Breast epithelium (tissue), 4 donors: ENCODE measurements at regions not wholly inside any gene's neighbourhood (a gene's known extent, or its start where the extent isn't known, plus 50 kb on each side); places are given as distances from the start of the nearest gene placed in this dataset.

ENCODE experiments used
- DNase-seq, 2 donors: peaks; one replicate each; pipeline ENCODE4 v3.0.0-alpha.2; 2019; ENCODE audit warnings: low spot score in 2 of 2
- H3K27ac ChIP-seq, 2 donors: fragments of 200-600 bp; sonication (generic) in 1 of 2; one replicate each; pipeline ENCODE4 v1.5.1; 2016 to 2019; ENCODE audit warnings: mild to moderate bottlenecking in 1 of 2
- H3K27me3 ChIP-seq, 2 donors: fragments of 200-600 bp; sonication (generic) in 1 of 2; one replicate each; pipeline versions ENCODE4 v1.5.1 to v1.6.0; 2017 to 2019; ENCODE audit warnings: control low read depth in 1 of 2, mild to moderate bottlenecking in 1 of 2
- H3K36me3 ChIP-seq: fragments of 200-600 bp; one replicate; pipeline ENCODE4 v1.5.1; 2019
- H3K4me1 ChIP-seq, 2 donors: fragments of 200-600 bp; sonication (generic); one replicate each; pipeline ENCODE4 v1.5.1; 2016 to 2019; ENCODE audit warnings: control low read depth in 1 of 2
- H3K4me3 ChIP-seq, 3 donors: fragments of 200-600 bp; sonication (generic); 1 replicate in 2 of 3; 2 replicates in 1 of 3; pipeline ENCODE4 v1.5.1; 2016 to 2019; ENCODE audit warnings: mild to moderate bottlenecking in 3 of 3, moderate library complexity in 2 of 3
- H3K9me3 ChIP-seq, 2 donors: fragments of 200-600 bp; sonication (generic) in 1 of 2; one replicate each; pipeline ENCODE4 v1.5.1; 2016 to 2019; ENCODE audit warnings: control low read depth in 1 of 2
- POLR2A ChIP-seq: fragments of 450-650 bp; IDR thresholded peaks from one replicate; pipeline ENCODE4 v1.6.1; 2016; ENCODE audit warnings: antibody characterized with exemption, mild to moderate bottlenecking, moderate library complexity
- POLR2AphosphoS5 ChIP-seq, 3 donors: sonication (generic); formaldehyde crosslinking; IDR thresholded peaks; one replicate each; pipeline ENCODE4 v1.6.1; 2017; ENCODE audit warnings: antibody characterized with exemption in 3 of 3
- intact Hi-C: fragments of 100-400 bp; cut with DNase I; formaldehyde crosslinking; loops from one replicate; pipeline ENCODE4 v1.15.1; 2023; ENCODE audit warnings: low total_unique reads
- TF ChIP-seq, protein P1 (sequence below), 3 donors: fragments of 450-650 bp; IDR thresholded peaks; one replicate each; pipeline ENCODE4 v1.5.1; 2016 to 2017; ENCODE audit warnings: antibody characterized with exemption in 3 of 3, mild to moderate bottlenecking in 3 of 3, moderate library complexity in 3 of 3

DNA sequence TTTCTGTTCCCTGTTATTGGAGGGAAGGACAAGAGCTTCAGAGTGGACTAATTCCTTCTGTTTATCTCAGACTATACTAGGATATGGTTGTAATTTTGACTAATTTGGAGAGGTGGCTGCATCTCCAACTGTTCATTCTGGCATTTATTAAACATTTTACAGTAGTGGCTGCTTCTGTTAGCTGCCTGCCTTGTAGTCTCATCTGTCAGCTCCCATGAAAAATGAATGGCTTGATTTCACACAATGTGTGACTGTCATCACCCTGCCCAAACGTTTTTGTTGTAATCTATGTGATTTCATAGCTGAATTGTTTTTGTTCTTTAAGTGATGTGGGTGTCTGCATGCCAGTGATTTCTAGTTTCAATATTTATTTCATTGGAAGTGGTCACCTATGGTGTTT is 459.4 kb upstream of the PTPRD start:
- Histone ChIP-seq H3K27me3 (no peaks in the 10 kb centered on the region), H3K4me1 (no peaks in the 10 kb centered on the region), H3K9me3 (no peaks in the 10 kb centered on the region), H3K36me3 (no peaks in the 10 kb centered on the region), H3K4me3 (no peak overlapping the region), H3K27ac (no peak overlapping the region)
- DNase-seq = no peak
- intact Hi-C loops = no loop called here
- TF ChIP-seq, protein P1, sequence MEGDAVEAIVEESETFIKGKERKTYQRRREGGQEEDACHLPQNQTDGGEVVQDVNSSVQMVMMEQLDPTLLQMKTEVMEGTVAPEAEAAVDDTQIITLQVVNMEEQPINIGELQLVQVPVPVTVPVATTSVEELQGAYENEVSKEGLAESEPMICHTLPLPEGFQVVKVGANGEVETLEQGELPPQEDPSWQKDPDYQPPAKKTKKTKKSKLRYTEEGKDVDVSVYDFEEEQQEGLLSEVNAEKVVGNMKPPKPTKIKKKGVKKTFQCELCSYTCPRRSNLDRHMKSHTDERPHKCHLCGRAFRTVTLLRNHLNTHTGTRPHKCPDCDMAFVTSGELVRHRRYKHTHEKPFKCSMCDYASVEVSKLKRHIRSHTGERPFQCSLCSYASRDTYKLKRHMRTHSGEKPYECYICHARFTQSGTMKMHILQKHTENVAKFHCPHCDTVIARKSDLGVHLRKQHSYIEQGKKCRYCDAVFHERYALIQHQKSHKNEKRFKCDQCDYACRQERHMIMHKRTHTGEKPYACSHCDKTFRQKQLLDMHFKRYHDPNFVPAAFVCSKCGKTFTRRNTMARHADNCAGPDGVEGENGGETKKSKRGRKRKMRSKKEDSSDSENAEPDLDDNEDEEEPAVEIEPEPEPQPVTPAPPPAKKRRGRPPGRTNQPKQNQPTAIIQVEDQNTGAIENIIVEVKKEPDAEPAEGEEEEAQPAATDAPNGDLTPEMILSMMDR (IDR thresholded peaks at IDR 0.05) = no peak
- no peak for TF ChIP-seq POLR2A
- TF ChIP-seq POLR2AphosphoS5 (IDR thresholded peaks at IDR 0.05) = no peak

DNA sequence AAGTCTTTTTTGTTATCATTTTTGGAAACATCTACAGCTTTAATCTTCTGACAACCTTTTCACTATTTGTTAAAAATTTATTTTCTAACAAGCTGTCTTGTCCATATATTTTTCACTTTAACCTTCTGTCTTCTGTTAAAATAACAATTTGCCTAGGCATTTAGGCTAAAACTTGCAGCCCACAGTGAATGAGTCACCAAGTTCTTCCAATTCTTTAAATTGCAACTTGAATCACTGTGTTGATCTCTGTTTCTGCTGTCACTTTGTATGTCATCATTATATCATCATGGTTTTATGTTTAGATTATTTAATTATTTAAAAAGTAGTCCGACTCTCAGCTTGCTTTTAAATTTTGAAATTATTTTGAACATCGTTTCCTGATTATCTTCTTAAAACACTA is 473.8 kb upstream of the PTPRD start:
- intact Hi-C loops = no loop called here
- TF ChIP-seq, protein P1 (IDR thresholded peaks at IDR 0.05) = no peak
- no peak for TF ChIP-seq POLR2AphosphoS5 (IDR thresholded peaks at IDR 0.05)
- no peak for TF ChIP-seq POLR2A

GRCh38 chr9:11088821-11089374 is 476.1 kb upstream of the PTPRD start:
- TF ChIP-seq POLR2AphosphoS5 (IDR thresholded peaks at IDR 0.05) = no peak
- TF ChIP-seq, protein P1 (IDR thresholded peaks at IDR 0.05) = no peak
- no peak for TF ChIP-seq POLR2A
- DNase-seq = no peak
- Histone ChIP-seq H3K36me3 (no peaks in the 10 kb centered on the region), H3K9me3 (no peaks in the 10 kb centered on the region), H3K27me3 (no peaks in the 10 kb centered on the region), H3K4me3 (no peak overlapping the region), H3K4me1 (no peaks in the 10 kb centered on the region), H3K27ac (no peak overlapping the region)
- intact Hi-C loops = no loop called here

More for the DNA sequence above, 473.8 kb upstream of the PTPRD start:
- no peak overlapping the region for H3K4me3 ChIP-seq
- no peaks in the 10 kb centered on the region for H3K4me1 ChIP-seq
- peaks cover 0 to 7% of the 10 kb centered on the region in 2 donors for H3K9me3 ChIP-seq
- no peak for DNase-seq
- no peak overlapping the region for H3K27ac ChIP-seq
- no peaks in the 10 kb centered on the region for H3K27me3 ChIP-seq
- no peaks in the 10 kb centered on the region for H3K36me3 ChIP-seq

DNA sequence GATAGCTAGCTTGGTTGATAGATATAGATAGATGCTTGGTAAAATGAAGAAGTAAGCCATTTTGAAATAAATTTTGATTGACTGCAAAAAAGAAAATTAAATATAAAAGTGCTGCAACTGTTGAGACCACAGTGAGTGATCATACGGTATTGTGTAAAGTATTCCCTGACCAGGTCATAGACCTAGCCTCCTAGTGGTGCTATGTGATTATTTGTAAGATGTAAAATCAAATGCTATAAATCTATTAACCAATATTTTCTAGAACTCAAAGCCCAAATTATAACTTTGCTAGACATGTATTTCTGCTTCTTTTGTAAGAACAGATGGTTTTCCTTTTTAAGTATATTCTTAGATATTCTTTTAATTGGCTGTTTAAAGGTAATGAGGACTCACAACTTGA is 480.2 kb upstream of the PTPRD start:
- Histone ChIP-seq H3K4me3 (no peak overlapping the region), H3K4me1 (no peaks in the 10 kb centered on the region), H3K27ac (no peak overlapping the region), H3K9me3 (no peaks in the 10 kb centered on the region), H3K27me3 (no peaks in the 10 kb centered on the region), H3K36me3 (no peaks in the 10 kb centered on the region)
- no peak for DNase-seq
- intact Hi-C loops = no loop called here
- TF ChIP-seq POLR2A (no peak), POLR2AphosphoS5 (IDR thresholded peaks at IDR 0.05) (no peak)
- TF ChIP-seq, protein P1 (IDR thresholded peaks at IDR 0.05) = no peak

GRCh38 chr9:11097020-11097419 is 484.2 kb upstream of the PTPRD start:
- Histone ChIP-seq H3K27ac (no peak overlapping the region), H3K9me3 (no peaks in the 10 kb centered on the region), H3K4me3 (no peak overlapping the region), H3K36me3 (no peaks in the 10 kb centered on the region), H3K27me3 (no peaks in the 10 kb centered on the region), H3K4me1 (no peaks in the 10 kb centered on the region)
- intact Hi-C loops = no loop called here
- no peak for DNase-seq
- TF ChIP-seq POLR2A = no peak
- no peak for TF ChIP-seq POLR2AphosphoS5 (IDR thresholded peaks at IDR 0.05)
- TF ChIP-seq, protein P1 (IDR thresholded peaks at IDR 0.05) = no peak
